DOHH2 (cell line): ENCODE measurements at regions not wholly inside any gene's neighbourhood (a gene's known extent, or its start where the extent isn't known, plus 50 kb on each side); places are given as distances from the start of the nearest gene placed in this dataset.

ENCODE experiments used
- H3F3A ChIP-seq: fragments of 200-600 bp; sonication (generic), shearing (Covaris generic); 2 replicates; pipeline ENCODE4 v1.6.0; 2016; ENCODE audit warnings: antibody characterized with exemption, mild to moderate bottlenecking; ENCODE audit not compliant: control insufficient read depth, insufficient read depth
- H3K27ac ChIP-seq: fragments of 200-600 bp; sonication (generic); 2 replicates; pipeline ENCODE4 v1.5.1; 2014; ENCODE audit warnings: low read depth, mild to moderate bottlenecking, low read length, moderate library complexity
- H3K27me3 ChIP-seq: fragments of 200-600 bp; sonication (generic); 2 replicates; pipeline ENCODE4 v1.6.1; 2014; ENCODE audit warnings: mild to moderate bottlenecking, low read length, mixed read lengths; ENCODE audit not compliant: control insufficient read depth
- H3K36me3 ChIP-seq: fragments of 200-600 bp; sonication (generic); 2 replicates; pipeline ENCODE4 v1.6.1; 2014; ENCODE audit warnings: mild to moderate bottlenecking, low read length, moderate library complexity, mixed read lengths; ENCODE audit not compliant: control insufficient read depth
- H3K4me1 ChIP-seq: fragments of 200-600 bp; sonication (generic); 2 replicates; pipeline ENCODE4 v1.6.1; 2014; ENCODE audit warnings: mild to moderate bottlenecking, low read length, mixed read lengths; ENCODE audit not compliant: control insufficient read depth
- H3K4me2 ChIP-seq: fragments of 200-600 bp; sonication (generic); 2 replicates; pipeline ENCODE4 v1.6.0; 2014; ENCODE audit warnings: mild to moderate bottlenecking, low read length, moderate library complexity
- H3K4me3 ChIP-seq: fragments of 200-600 bp; sonication (generic); 2 replicates; pipeline ENCODE4 v1.5.1; 2014; ENCODE audit warnings: mild to moderate bottlenecking, low read length, mixed read lengths
- H3K79me2 ChIP-seq: fragments of 200-600 bp; sonication (generic); 2 replicates; pipeline ENCODE4 v1.6.1; 2014; ENCODE audit warnings: mild to moderate bottlenecking, low read length, mixed read lengths; ENCODE audit not compliant: control insufficient read depth
- H3K9me2 ChIP-seq: fragments of 200-600 bp; sonication (generic); replicated peaks from 2 replicates; pipeline ENCODE4 v1.6.1; 2014; ENCODE audit warnings: mild to moderate bottlenecking, low read length, mixed read lengths; ENCODE audit not compliant: control insufficient read depth
- H3K9me3 ChIP-seq: fragments of 200-600 bp; sonication (generic); 2 replicates; pipeline ENCODE4 v1.6.1; 2014; ENCODE audit warnings: antibody characterized with exemption, low read length, mixed read lengths; ENCODE audit not compliant: control insufficient read depth, insufficient read depth
- H4K20me1 ChIP-seq: fragments of 200-600 bp; sonication (generic); 2 replicates; pipeline ENCODE4 v1.6.0; 2014; ENCODE audit warnings: low read depth, mild to moderate bottlenecking, antibody characterized with exemption, low read length, moderate library complexity; ENCODE audit not compliant: control insufficient read depth, insufficient read depth
- CTCF ChIP-seq: fragments of 200-600 bp; sonication (generic); IDR thresholded peaks from one replicate; pipeline ENCODE4 v1.5.1; 2014; ENCODE audit warnings: antibody characterized with exemption, mild to moderate bottlenecking, low read depth, low read length; ENCODE audit not compliant: poor library complexity, severe bottlenecking
- EZH2phosphoT487 ChIP-seq: fragments of 200-600 bp; sonication (generic); IDR thresholded peaks from 2 replicates; pipeline ENCODE4 v1.6.1; 2017; ENCODE audit warnings: borderline replicate concordance, mild to moderate bottlenecking, antibody characterized with exemption, low read length, moderate library complexity, mixed read lengths

GRCh38 chr9:19940811-19941535 lies 152.1 kb upstream of the SLC24A2 start:
- TF ChIP-seq EZH2phosphoT487, result no peak
- TF ChIP-seq CTCF, result no peak
- no peaks in the 10 kb centered on the region for H3K27me3 ChIP-seq
- no peak overlapping the region for H3K27ac ChIP-seq
- H3K4me2 ChIP-seq, result no peak overlapping the region
- H3K4me3 ChIP-seq, result no peak overlapping the region
- no peaks in the 10 kb centered on the region for H4K20me1 ChIP-seq
- no peaks in the 10 kb centered on the region for H3K9me3 ChIP-seq
- no peaks in the 10 kb centered on the region for H3K4me1 ChIP-seq
- H3K79me2 ChIP-seq, result no peaks in the 10 kb centered on the region
- no peaks in the 10 kb centered on the region for H3K36me3 ChIP-seq
- no peaks in the 10 kb centered on the region for H3F3A ChIP-seq
- H3K9me2 ChIP-seq, result no peaks in the 10 kb centered on the region

DNA sequence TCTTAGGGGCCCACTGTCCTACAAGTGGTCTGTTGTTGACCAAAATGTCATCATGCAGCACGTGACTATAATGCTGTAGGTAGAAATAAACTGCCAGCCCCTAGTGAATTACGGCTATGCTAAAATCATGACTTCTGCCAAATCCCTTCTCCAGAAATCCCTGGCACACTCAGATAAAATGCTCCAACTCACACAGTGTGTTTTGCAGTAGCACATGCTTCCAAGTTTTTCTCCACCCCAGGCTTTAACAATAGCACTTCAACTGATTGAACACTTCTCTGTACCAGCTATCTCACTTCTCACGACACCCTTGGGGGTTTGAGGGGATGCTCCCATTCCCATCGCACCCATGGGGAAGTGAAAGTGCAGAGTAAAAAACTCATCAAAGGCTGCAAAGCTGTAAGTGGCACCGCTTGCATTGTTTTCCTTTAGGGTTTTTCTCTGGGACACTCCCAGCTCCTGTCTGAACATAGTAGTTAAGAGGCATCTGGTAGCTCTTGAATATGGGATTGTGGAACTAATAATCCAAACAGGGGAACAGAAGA lies 151.0 kb upstream of the SLC24A2 start:
- Histone ChIP-seq H3K4me3 (no peak overlapping the region), H3K27me3 (no peaks in the 10 kb centered on the region), H4K20me1 (no peaks in the 10 kb centered on the region), H3K9me2 (no peaks in the 10 kb centered on the region), H3F3A (no peaks in the 10 kb centered on the region), H3K79me2 (no peaks in the 10 kb centered on the region), H3K4me2 (no peak overlapping the region), H3K27ac (no peak overlapping the region), H3K36me3 (no peaks in the 10 kb centered on the region), H3K9me3 (no peaks in the 10 kb centered on the region), H3K4me1 (no peaks in the 10 kb centered on the region)
- no peak for TF ChIP-seq EZH2phosphoT487

DNA sequence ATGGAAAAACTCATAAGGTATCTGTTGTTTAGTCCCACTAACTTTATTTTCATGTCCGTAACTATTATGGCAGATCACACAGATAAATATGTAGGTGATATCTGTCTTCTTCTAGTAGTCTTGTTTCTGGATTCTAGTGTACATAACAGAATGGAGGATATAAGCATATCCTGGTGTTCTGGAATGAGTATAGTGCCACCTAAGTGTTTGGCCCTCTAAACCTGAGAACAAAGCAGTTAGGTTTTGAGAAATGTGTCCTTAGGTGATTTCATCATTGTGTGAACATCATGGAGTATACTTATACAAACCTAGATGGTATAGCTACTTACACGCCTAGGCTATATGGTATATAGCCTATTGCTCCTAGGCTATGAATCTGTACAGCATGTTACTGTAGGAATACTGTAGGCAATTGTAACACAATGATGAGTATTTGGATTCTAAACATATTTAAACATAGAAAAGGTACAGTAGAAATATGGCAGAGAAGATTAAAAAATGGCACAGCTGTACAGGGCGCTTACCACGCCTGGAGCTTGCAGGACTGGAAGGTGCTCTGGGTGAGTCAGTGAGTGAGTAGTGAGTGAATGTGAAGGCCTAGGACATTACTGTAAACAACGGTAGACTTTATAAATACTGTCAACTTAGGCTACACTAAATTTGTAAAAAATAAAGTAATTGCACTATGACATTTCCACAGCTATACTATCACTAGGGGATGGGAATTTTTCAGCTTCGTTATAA lies 150.3 kb upstream of the SLC24A2 start:
- Histone ChIP-seq H4K20me1 (no peaks in the 10 kb centered on the region), H3K9me2 (no peaks in the 10 kb centered on the region), H3K27me3 (no peaks in the 10 kb centered on the region), H3K36me3 (no peaks in the 10 kb centered on the region), H3K9me3 (no peaks in the 10 kb centered on the region), H3K79me2 (no peaks in the 10 kb centered on the region), H3F3A (no peaks in the 10 kb centered on the region), H3K4me1 (no peaks in the 10 kb centered on the region), H3K4me2 (no peak overlapping the region), H3K27ac (no peak overlapping the region), H3K4me3 (no peak overlapping the region)
- TF ChIP-seq CTCF (no peak), EZH2phosphoT487 (no peak)

DNA sequence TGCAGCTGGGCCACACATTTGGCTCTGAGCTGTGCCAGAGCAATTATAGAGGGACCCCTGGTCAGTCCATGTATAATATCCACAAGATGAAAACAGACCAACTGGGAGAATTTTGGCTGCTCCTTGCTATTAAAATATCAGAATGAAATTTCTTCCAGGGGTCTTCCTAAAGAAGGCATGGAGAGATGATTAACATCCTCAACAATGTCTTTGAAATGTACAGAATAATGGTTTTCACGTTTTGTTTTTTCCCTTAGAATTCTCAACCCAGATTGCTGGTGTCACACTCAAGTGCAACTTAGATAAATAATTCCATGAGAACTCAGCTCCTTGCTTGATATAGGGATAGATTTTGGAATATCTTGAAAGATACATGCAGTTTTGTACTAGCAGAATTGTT lies 148.3 kb upstream of the SLC24A2 start:
- no peaks in the 10 kb centered on the region for H3K9me2 ChIP-seq
- no peaks in the 10 kb centered on the region for H3F3A ChIP-seq
- no peaks in the 10 kb centered on the region for H3K4me1 ChIP-seq
- no peaks in the 10 kb centered on the region for H3K9me3 ChIP-seq
- TF ChIP-seq EZH2phosphoT487 (no peak), CTCF (no peak)
- no peaks in the 10 kb centered on the region for H3K36me3 ChIP-seq
- H3K79me2 ChIP-seq, result no peaks in the 10 kb centered on the region
- no peak overlapping the region for H3K4me2 ChIP-seq
- no peak overlapping the region for H3K4me3 ChIP-seq
- H4K20me1 ChIP-seq, result no peaks in the 10 kb centered on the region
- H3K27me3 ChIP-seq, result no peaks in the 10 kb centered on the region
- no peak overlapping the region for H3K27ac ChIP-seq
